Peyer's patch (tissue), 4 donors: ENCODE measurements at regions not wholly inside any gene's neighbourhood (a gene's known extent, or its start where the extent isn't known, plus 50 kb on each side); places are given as distances from the start of the nearest gene placed in this dataset.

Experiments
- CTCF ChIP-seq, 6 experiments: fragments of 450-650 bp in 4 of 6; fragments of 200-600 bp in 2 of 6; sonication (generic) in 1 of 6; IDR thresholded peaks; one replicate each; pipeline ENCODE4 v1.5.1; 2017 to 2019; ENCODE audit warnings: antibody characterized with exemption in 6 of 6, mild to moderate bottlenecking in 3 of 6, moderate library complexity in 1 of 6
- POLR2A ChIP-seq, 2 donors: fragments of 450-650 bp; IDR thresholded peaks; one replicate each; pipeline ENCODE4 v1.5.1; 2017; ENCODE audit warnings: antibody characterized with exemption in 2 of 2, mild to moderate bottlenecking in 2 of 2, moderate library complexity in 2 of 2

- TF ChIP-seq CTCF (IDR thresholded peaks at IDR 0.05) (no peak), POLR2A (IDR thresholded peaks at IDR 0.05) (no peak)
Measured at GRCh38 chr12:76697849-76698248, 66.1 kb upstream of the ZDHHC17 start.
